GM10248 (cell line): ENCODE measurements at regions not wholly inside any gene's neighbourhood (a gene's known extent, or its start where the extent isn't known, plus 50 kb on each side); places are given as distances from the start of the nearest gene placed in this dataset.

ENCODE experiments used
- CTCF ChIA-PET: fragments of 300-600 bp; sonication (Branson Sonifier 250); formaldehyde crosslinking; extraction: SDS; loops from one replicate; lab custom pipeline; 2021; ENCODE audit warnings: antibody characterized with exemption; lab: Yijun Ruan, JAX
- POLR2A ChIA-PET: fragments of 350-650 bp; sonication (Branson Sonifier 250); formaldehyde crosslinking; extraction: SDS; loops from one replicate; lab custom pipeline; 2020; ENCODE audit warnings: antibody characterized with exemption; lab: Yijun Ruan, JAX
- DNase-seq: peaks from one replicate; pipeline ENCODE4 v3.0.0; 2012; ENCODE audit errors: extremely low spot score
- TF ChIP-seq, protein P1 (sequence below): IDR thresholded peaks from 2 replicates; pipeline ENCODE4 v1.5.1; 2012; ENCODE audit warnings: mild to moderate bottlenecking, low read depth; ENCODE audit errors: extremely low read depth, missing control alignments, control extremely low read depth

DNA sequence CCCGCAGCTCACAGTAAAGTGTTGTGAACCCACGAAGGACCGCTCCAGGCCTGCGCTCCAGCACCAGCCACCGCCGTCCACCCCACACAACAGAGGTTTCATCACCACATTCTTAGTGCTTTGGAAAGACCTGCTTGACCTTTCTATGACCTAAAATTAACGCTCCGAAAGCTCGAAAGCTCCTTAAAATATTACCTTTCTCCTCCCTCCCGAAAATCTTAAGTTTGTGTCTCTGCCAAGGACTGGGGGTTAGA is 149.2 kb downstream of the TWIST2 start:
- TF ChIP-seq, protein P1, sequence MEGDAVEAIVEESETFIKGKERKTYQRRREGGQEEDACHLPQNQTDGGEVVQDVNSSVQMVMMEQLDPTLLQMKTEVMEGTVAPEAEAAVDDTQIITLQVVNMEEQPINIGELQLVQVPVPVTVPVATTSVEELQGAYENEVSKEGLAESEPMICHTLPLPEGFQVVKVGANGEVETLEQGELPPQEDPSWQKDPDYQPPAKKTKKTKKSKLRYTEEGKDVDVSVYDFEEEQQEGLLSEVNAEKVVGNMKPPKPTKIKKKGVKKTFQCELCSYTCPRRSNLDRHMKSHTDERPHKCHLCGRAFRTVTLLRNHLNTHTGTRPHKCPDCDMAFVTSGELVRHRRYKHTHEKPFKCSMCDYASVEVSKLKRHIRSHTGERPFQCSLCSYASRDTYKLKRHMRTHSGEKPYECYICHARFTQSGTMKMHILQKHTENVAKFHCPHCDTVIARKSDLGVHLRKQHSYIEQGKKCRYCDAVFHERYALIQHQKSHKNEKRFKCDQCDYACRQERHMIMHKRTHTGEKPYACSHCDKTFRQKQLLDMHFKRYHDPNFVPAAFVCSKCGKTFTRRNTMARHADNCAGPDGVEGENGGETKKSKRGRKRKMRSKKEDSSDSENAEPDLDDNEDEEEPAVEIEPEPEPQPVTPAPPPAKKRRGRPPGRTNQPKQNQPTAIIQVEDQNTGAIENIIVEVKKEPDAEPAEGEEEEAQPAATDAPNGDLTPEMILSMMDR, result no peak
- DNase-seq, result no peak
- ChIA-PET POLR2A (no interaction called here), CTCF (no interaction called here)

DNA sequence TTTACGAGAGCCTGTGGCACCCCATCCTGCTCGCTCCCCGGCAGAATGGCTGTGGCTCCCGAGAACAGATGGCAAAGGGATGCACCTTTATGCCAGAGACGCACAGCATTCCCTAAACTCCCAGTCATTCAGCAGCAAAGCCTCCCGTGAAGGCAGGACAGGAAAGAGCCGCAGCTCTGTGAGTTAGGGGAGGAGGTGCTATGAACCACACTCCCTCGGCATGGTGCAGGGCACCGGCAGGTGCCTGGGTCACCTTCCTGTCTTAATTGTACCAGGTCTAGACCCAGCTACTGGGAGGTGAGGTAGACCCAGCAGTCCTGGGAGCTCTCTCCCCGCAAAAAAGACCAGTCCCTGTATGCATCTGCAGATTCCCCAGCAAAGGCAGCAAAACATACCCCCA is 149.8 kb downstream of the TWIST2 start:
- CTCF ChIA-PET, result no interaction called here
- TF ChIP-seq, protein P1, result no peak
- no peak for DNase-seq
- POLR2A ChIA-PET, result no interaction called here
